SIG-M5 treated with dmso at 0.1 percent for 504 hours (cell line): ENCODE measurements at regions not wholly inside any gene's neighbourhood (a gene's known extent, or its start where the extent isn't known, plus 50 kb on each side); places are given as distances from the start of the nearest gene placed in this dataset.
A peak's percentile ranks its signal among the peaks of the same experiment; 100 is the strongest.
"Not testable (repeated sequence)": the region's sequence is repeated elsewhere in the genome, so short reads cannot be mapped to it uniquely, and the experiment has no call there.

Source experiments
- DNase-seq: peaks from one replicate; lab custom pipeline; 2025; ENCODE audit not compliant: unreplicated experiment; lab: John Stamatoyannopoulos, UW

DNA sequence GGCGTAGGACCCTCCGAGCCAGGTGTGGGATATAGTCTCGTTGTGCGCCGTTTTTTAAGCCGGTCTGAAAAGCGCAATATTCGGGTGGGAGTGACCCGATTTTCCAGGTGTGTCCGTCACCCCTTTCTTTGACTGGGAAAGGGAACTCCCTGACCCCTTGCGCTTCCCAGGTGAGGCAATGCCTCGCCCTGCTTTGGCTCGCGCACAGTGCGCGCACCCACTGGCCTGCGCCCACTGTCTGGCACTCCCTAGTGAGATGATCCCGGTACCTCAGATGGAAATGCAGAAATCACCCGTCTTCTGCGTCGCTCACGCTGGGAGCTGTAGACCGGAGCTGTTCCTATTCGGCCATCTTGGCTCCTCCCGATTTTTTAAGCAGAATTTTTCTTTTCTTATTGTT is 323.9 kb downstream of the NUF2 start:
- DNase-seq: not testable (repeated sequence)

GRCh38 chr1:163650624-163651023 is 328.9 kb downstream of the NUF2 start:
- DNase-seq: no peak

GRCh38 chr1:163652441-163652840 is 330.7 kb downstream of the NUF2 start:
- DNase-seq: no peak

DNA sequence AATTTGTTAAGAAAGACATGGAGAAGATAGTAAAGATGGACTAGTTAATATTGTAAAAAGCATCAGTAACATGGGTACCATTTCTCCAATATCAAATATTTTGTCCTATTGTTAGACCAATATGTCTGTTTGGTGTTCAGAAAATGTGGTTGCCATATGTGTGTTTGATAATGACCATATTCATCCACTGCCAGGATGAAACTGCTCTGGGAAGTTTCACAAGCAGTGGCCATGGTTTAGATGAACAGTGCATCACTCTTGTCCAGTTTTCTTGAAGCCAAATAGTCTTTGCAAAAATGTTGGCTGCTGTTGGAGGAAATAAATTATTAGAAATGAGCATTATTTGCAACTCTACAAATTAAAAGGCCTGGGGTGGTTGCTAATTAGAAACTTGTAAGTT is 333.8 kb downstream of the NUF2 start:
- no peak for DNase-seq

GRCh38 chr1:163656095-163656759 is 334.5 kb downstream of the NUF2 start:
- DNase-seq: no peak

GRCh38 chr1:163657719-163658118 is 336.0 kb downstream of the NUF2 start:
- DNase-seq: no peak

GRCh38 chr1:163661391-163661790 is 339.6 kb downstream of the NUF2 start:
- DNase-seq: no peak

GRCh38 chr1:163664671-163665335 is 343.0 kb downstream of the NUF2 start:
- DNase-seq: no peak

DNA sequence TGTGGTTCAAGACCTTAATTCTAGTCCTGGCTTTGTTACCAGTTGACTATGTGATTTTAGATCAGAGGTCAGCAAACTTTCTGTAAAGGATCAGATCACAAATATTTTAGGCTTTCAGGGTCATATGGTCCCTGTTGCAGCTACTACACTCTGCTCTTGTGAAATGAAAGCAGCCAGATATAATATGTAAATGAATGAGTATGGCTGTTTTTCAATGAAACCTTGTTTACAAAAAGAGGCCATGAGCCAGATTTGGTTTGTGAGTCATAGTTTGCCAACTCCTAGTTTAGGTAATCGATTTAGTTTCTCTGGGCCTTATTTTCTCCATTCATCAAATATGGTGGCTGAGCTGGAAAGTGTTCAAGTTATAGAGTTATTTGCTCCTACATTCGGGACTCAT is 346.7 kb downstream of the NUF2 start:
- no peak for DNase-seq

- no peak for DNase-seq
Measured at GRCh38 chr1:163670989-163671757, 349.4 kb downstream of the NUF2 start.

GRCh38 chr1:163672976-163673758 is 351.4 kb downstream of the NUF2 start:
- no peak for DNase-seq

- DNase-seq: no peak
Measured at GRCh38 chr1:163673759-163674151, 352.0 kb downstream of the NUF2 start.

DNA sequence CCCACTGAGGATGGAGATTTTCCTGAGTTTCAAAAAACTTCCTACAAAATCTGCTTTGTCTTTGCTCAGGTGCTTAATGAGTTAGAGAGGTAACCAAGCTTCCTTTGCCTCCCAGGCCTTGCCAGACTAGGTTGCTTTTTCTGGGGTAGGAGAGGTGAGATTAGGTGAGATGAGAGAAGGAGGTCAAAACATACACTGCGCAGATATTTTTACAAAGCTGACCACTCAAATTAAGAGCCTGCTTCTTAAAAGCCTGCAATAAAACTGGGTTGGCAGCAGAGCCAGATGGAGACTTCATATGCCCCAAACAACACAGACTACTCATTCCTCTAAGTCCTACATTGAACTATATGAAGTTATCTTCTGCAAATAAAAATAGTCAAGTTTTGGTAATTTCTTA is 352.5 kb downstream of the NUF2 start:
- DNase-seq: no peak

DNA sequence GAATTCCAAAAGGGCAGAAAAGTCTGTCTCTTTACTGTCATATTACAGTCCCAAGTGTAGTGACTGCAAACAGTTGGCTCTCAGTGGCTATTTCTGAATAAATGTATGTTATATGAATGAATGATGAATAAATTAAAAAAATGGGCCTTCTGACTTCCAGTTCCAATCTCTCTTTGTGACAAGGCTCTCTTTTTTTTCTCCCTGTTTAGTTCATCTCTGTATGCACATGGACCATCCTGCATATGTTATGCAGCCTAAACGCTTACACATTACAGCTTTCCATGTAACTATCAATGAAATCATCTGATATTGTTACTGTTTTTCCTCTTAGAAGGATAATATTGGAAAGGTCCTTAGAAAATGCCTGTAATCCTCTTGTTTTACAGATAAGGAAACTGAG is 363.0 kb downstream of the NUF2 start:
- DNase-seq: no peak

GRCh38 chr1:163692266-163692665 is 370.5 kb downstream of the NUF2 start:
- DNase-seq: no peak

DNA sequence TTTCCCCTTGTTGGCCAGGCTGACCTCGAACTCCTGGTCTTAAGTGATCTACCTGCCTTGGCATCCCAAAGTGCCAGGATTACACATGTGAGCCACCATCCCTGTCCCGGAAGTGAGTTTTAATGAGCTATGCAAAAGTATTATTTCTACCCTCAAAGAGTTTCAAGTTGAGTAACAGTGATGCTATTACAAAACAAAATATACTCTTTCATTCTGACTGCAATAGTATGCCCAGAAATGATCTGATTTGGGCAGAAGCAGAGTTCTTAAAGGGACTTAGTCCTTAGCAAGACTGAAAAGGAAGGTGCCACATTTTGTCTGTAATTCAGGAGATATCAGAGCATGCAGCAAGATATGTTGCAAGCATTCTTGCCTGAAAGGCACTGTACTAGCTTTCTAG is 375.4 kb downstream of the NUF2 start:
- DNase-seq: no peak

- DNase-seq: no peak
Measured at GRCh38 chr1:163701783-163702374, 380.1 kb downstream of the NUF2 start.

GRCh38 chr1:163703794-163704193 is 382.0 kb downstream of the NUF2 start:
- DNase-seq: no peak

DNA sequence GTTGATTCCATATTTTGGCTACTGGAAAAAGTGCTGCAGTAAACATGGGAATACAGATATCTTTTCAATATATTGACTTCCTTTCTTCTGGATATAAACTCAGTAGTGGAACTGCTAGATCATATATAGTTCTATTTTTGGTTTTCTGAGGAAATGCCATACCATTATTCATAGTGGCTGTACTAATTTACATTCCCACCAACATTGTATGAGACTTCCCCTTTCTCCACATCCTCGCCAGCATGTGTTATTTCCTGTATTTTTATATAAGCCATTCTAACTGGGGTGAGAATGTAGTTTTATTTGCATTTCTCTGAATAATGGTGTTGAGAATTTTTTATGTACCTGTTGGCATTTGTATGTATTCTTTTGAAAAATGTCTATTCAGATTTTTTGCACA is 385.2 kb downstream of the NUF2 start:
- DNase-seq: peak; percentile 1

DNA sequence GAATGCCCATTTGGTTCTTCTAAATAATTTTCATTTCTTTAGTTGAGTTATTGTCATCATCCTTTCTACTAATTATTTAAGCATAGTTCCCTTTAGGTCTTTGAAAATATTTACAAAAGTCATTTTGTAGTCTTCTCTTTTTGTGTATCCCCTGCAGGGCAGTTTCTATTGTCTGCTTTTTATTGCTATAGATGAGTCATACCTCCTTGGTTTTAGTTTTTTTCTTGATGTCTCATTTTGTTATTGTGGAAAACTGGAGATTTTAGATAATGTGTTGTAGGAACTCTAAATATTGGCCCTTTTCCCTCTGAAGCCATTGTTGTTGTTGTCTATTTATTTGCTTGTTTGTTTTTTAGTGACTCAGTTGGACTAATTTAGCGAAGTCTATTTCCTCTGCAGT is 387.9 kb downstream of the NUF2 start:
- DNase-seq: no peak

DNA sequence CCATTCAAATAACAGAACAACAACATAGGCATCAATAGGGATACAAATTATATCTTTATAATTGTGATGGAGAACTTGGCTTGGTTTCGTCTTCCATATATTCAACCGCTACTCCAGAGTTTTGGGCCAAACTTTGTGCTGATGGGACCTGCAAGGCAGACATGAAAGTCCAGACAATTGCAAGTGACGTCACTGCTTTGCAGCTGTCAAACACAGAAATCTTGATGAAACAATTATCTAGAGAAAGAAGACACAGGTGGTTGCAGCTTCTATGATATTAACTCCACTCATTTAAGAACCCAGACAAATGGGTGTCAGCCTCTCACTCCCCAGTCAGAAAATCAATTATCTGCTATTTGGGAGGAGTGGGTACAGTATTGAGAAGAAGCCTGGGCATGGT is 390.6 kb downstream of the NUF2 start:
- DNase-seq: no peak
